Stimulated activated naive CD8-positive, alpha-beta T cell treated with anti-CD3 and anti-CD28 coated beads, Interleukin-15, amount 100 ng/mL, for 72 hours (primary cell): ENCODE measurements at regions not wholly inside any gene's neighbourhood (a gene's known extent, or its start where the extent isn't known, plus 50 kb on each side); places are given as distances from the start of the nearest gene placed in this dataset.

Source experiments
- ATAC-seq: fragments of 150-1000 bp; cut with Tn5 transposase; 2 replicates; pipeline ENCODE4 v1.10.0; 2021; ENCODE audit warnings: mild to moderate bottlenecking, moderate library complexity
- DNase-seq, 2 donors: peaks; one replicate each; pipeline ENCODE4 v3.0.0; 2021 to 2022
- H3K27ac Mint-ChIP-seq, 2 donors: one replicate each; pipeline ENCODE4 v1.8.0; 2022; ENCODE audit warnings: mild to moderate bottlenecking in 2 of 2, mixed read lengths in 2 of 2, moderate library complexity in 2 of 2
- H3K27me3 Mint-ChIP-seq: one replicate; pipeline ENCODE4 v1.8.0; 2022; ENCODE audit warnings: mixed read lengths
- H3K4me1 Mint-ChIP-seq: one replicate; pipeline ENCODE4 v1.8.0; 2022; ENCODE audit warnings: mild to moderate bottlenecking, mixed read lengths
- H3K4me3 Mint-ChIP-seq, 2 donors: one replicate each; pipeline ENCODE4 v1.8.0; 2022; ENCODE audit warnings: mild to moderate bottlenecking in 2 of 2, mixed read lengths in 2 of 2, moderate library complexity in 1 of 2
- H3K9me3 Mint-ChIP-seq, 2 donors: one replicate each; pipeline ENCODE4 v1.8.0; 2022; ENCODE audit warnings: mixed read lengths in 2 of 2

DNA sequence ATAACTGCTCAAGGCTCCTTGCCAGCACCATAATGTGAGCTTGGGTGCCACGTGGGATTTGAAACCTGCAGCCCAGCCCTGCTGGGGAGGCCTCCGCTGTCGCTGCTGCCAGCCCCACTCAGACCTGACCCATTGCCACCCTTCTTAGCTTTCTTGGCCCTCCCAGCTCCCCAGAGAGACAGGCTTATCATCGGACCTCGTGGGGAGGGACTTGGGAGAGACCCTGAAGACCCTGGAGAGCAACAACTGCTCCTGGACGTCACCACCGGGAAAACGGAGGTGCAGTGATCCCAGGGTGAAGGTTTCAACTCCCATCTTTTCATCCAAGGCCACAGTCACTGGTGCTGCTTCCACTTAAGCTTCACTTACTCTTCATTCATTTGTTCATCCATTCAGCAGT, 596.1 kb downstream of the PTPRU start:
- ATAC-seq, result no peak
- peaks cover 12% of the 10 kb centered on the region for H3K27me3 Mint-ChIP-seq
- no peak for DNase-seq
- H3K27ac Mint-ChIP-seq, result no peak overlapping the region
- H3K9me3 Mint-ChIP-seq, result no peaks in the 10 kb centered on the region
- H3K4me1 Mint-ChIP-seq, result no peaks in the 10 kb centered on the region
- H3K4me3 Mint-ChIP-seq, result no peak overlapping the region

DNA sequence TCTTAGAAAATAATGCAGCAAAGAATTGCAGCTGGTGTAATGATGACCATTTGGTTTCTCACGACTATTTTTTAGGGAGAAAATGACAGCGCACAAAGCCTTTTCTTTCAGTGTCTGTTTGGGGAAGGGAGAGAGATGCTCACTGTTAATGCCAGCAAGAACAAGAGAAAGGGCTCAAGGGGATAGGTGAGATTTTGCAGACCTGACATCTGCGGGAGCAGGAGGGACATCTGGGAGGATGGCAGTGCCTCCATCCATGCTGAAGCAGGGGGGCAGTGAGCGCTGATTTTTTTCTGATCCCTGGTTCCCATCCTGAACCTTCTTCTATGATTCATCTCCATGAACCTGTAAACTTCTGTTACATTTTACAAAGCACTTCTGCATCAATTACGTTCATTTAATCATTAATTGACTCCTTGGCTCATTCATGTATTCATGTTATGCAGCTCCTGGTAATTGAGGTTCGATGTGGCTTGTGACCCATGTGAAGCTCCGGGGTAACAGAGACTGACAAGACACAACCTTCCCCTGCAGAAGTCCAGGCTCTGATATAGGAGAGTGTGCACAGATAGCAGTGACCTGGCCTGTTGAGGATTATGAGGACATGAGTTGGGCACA, 595.3 kb downstream of the PTPRU start:
- DNase-seq, result no peak
- no peak overlapping the region for H3K4me3 Mint-ChIP-seq
- H3K9me3 Mint-ChIP-seq, result no peaks in the 10 kb centered on the region
- H3K4me1 Mint-ChIP-seq, result no peaks in the 10 kb centered on the region
- peaks cover 16% of the 10 kb centered on the region for H3K27me3 Mint-ChIP-seq
- no peak overlapping the region for H3K27ac Mint-ChIP-seq
- no peak for ATAC-seq

DNA sequence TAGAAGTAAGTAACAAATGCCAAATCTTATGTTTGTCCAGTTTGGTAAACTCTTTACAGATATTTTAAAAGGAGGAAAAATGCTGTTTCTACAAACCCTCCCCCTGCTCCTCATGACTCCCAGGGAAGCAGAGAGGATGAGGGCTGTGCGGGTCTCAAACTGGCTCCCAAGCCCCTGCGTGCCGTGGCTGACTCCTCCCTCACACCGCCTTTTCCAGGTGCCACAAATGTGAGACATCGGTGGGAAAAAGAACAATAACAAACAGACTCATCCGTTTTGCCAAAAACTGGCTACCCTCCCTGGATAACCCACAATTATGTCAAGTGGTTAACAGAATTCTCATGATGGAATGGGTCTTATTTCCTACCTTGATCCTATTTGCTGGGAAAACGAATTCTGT, 594.6 kb downstream of the PTPRU start:
- H3K27ac Mint-ChIP-seq, result no peak overlapping the region
- H3K4me1 Mint-ChIP-seq, result no peaks in the 10 kb centered on the region
- no peak overlapping the region for H3K4me3 Mint-ChIP-seq
- ATAC-seq (no peak), DNase-seq (no peak)
- no peaks in the 10 kb centered on the region for H3K9me3 Mint-ChIP-seq
- H3K27me3 Mint-ChIP-seq, result peaks cover 16% of the 10 kb centered on the region

GRCh38 chr1:29830383-29830782, 594.1 kb downstream of the PTPRU start:
- H3K27me3 Mint-ChIP-seq, result peaks cover 16% of the 10 kb centered on the region
- no peak for ATAC-seq

DNA sequence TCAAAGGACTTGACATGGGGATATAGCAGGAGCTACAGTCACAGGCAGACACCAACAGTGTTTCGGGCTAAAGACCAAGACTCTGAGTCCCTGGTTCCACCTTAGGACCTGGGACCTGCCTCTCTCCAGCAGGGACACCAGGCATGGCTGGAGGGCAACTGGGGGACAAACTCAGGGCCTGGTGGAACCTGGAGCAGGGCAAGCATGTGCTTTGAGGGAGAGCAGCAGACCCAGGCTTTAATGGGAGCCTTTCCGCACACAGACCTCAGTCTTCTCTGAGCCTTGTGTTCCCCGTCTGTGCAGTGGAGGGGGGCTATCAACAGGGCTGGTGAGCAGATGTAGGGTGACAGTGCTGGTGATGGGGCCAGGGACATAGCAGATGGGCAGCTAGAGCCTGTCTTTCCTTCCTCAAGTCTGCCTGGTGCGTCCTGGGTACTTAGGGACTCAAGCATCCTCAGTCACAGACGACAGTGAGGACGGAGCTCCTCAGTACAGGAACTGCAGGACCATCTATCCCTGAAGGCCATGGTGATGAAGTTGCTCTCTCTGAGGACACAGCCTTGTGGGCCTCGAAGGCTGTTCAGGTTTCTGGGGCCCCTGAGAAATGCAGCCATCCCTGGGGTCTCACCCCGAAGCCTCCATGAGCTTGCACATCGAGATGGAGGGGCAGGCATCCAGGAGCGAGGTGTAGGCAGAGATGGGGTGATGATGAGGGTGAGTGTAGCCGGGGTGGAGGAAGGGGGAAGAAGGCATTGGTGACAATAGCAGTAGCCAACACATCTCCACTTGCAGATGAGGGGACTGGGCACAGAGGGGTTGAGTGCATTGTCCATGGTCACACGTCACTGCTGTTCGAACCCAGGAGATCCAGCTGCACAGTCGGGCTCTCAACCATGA, 593.4 kb downstream of the PTPRU start:
- DNase-seq, result no peak
- Mint-ChIP-seq H3K4me3 (no peak overlapping the region), H3K27ac (no peak overlapping the region), H3K4me1 (no peaks in the 10 kb centered on the region), H3K9me3 (no peaks in the 10 kb centered on the region), H3K27me3 (peaks cover 16% of the 10 kb centered on the region)
- ATAC-seq, result no peak

More at GRCh38 chr1:29830383-29830782, 594.1 kb downstream of the PTPRU start:
- Mint-ChIP-seq H3K4me3 (no peak overlapping the region), H3K27ac (no peak overlapping the region), H3K9me3 (no peaks in the 10 kb centered on the region), H3K4me1 (no peaks in the 10 kb centered on the region)
- no peak for DNase-seq

DNA sequence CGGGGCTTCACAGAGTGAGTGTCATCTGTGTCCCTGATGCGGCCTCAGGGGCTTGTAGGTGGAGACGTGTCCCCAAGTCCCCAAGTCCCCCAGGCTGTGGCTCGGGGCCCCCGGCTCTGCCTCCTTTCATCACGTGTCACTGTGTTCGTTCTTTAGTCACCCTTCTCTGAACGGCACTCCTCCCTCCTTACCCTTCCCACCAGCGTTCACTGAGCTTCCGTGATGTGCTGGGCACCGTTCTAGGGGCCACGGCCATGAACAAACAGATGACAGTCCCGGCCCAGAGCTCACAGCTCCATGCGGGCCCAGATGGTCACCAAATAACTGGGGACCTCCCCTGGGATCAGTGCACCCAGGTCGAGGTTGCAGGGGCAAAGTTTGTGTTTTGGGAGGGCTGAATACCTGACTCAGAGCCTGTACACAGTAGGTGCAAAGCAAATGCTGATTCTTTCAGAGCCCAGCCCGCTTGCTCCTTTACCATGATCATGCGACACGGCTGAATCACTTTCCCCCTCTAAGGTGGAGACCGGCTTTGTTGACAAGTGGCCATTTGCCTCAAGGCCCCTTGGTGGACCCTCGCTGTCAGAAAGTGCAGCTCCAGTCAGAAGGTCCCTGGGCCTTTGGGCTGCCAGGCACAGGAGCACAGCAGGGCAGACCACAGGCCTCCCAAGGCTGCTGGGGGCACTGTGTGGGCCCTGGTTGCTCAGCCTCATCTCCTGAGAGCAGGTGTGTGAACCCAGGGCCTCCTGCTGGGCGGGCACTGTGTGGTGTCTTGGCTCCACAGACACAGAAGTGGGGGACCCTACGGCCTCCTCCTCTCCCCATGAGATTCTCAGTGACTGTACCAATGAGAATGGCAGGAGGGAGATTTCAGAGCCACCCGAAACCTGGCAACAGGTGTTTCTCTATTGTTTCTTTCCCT, 592.5 kb downstream of the PTPRU start:
- H3K9me3 Mint-ChIP-seq, result no peaks in the 10 kb centered on the region
- DNase-seq (no peak), ATAC-seq (no peak)
- H3K27ac Mint-ChIP-seq, result no peak overlapping the region
- no peaks in the 10 kb centered on the region for H3K4me1 Mint-ChIP-seq
- H3K27me3 Mint-ChIP-seq, result peaks cover 16% of the 10 kb centered on the region
- no peak overlapping the region for H3K4me3 Mint-ChIP-seq

DNA sequence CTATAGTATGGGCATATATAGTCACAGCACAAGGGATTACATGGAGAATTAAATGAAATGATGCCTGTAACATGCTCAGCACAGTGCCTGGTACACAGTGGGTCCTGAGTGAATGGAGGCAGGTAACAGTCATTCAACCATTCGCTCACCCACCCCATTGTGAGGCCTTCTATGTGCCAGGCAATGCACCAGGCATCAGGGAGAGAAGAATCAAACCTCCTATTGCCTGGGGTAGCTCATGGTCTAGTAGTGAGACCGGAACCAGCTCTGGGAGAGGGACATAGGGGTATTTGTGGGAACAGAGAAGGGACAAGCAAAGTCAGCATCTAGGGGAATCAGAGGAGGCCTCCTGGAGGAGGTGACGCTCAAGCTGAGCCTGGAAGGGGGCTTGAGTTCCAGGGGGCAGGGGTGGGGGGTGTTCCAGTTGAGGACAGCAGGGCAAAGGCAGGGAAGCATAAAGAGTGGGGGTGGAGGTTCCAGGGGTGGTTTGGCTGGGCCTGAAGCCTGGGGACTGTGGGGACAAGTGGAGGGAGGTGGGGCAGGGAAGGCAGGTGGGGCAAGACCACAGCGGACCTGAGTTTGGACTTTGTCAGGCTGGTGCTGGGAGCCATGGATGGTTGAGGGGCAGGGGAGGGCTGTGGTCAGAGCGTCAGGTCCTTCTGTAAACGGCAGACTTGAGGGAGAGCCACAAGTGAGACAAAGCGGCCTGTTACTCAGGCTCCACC, 591.6 kb downstream of the PTPRU start:
- ATAC-seq (no peak), DNase-seq (no peak)
- Mint-ChIP-seq H3K27ac (no peak overlapping the region), H3K9me3 (no peaks in the 10 kb centered on the region), H3K4me1 (no peaks in the 10 kb centered on the region), H3K4me3 (no peak overlapping the region), H3K27me3 (peaks cover 16% of the 10 kb centered on the region)

- Mint-ChIP-seq H3K4me3 (no peak overlapping the region), H3K9me3 (no peaks in the 10 kb centered on the region), H3K27me3 (peaks cover 16% of the 10 kb centered on the region), H3K4me1 (no peaks in the 10 kb centered on the region), H3K27ac (no peak overlapping the region)
- no peak for DNase-seq
- ATAC-seq, result no peak
Observed at GRCh38 chr1:29827237-29827750, 591.0 kb downstream of the PTPRU start.

DNA sequence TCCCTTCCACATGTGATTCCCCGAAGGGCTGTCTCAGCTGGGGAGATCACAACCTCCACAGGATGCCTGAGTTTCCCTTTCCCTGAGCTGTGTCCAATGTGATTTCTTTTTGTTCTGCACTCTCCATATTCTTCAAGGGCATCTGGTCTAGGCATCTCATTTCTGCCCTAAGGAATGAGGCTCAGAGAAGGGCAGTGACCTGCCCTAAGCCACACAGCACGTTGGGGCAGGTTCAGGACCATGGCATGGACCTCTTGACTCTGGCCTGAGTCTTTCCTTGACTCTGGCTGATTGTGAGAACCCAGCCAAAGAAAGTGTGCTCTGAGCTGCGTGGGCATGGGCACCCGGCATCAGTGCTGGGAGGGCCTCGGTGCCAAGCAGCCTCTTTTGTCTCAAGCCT, 590.3 kb downstream of the PTPRU start:
- Mint-ChIP-seq H3K27me3 (peaks cover 16% of the 10 kb centered on the region), H3K4me1 (no peaks in the 10 kb centered on the region), H3K27ac (no peak overlapping the region), H3K9me3 (no peaks in the 10 kb centered on the region), H3K4me3 (no peak overlapping the region)
- DNase-seq (no peak), ATAC-seq (no peak)

DNA sequence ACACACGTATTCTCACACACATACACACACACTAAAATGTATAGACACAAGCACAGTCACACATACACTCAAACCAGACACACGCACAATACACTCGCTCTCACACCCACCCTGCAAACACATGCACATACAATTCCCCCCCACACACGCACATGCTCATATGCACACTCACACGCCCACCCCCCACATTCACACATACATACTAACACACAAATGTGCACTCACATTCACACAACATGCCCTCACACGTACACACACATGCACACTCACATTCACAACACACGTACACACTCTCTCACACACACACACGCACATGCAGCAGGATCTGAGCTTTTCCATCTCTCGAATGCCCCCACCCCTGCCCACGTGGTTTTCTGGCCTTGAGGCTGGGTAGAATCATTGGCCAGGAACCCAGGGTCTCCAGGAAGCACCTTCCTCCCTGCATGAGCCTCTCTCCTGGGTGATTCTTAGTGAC, 589.7 kb downstream of the PTPRU start:
- ATAC-seq (no peak), DNase-seq (no peak)
- peaks cover 23% of the 10 kb centered on the region for H3K27me3 Mint-ChIP-seq
- H3K27ac Mint-ChIP-seq, result no peak overlapping the region
- H3K9me3 Mint-ChIP-seq, result no peaks in the 10 kb centered on the region
- H3K4me3 Mint-ChIP-seq, result no peak overlapping the region
- H3K4me1 Mint-ChIP-seq, result no peaks in the 10 kb centered on the region

DNA sequence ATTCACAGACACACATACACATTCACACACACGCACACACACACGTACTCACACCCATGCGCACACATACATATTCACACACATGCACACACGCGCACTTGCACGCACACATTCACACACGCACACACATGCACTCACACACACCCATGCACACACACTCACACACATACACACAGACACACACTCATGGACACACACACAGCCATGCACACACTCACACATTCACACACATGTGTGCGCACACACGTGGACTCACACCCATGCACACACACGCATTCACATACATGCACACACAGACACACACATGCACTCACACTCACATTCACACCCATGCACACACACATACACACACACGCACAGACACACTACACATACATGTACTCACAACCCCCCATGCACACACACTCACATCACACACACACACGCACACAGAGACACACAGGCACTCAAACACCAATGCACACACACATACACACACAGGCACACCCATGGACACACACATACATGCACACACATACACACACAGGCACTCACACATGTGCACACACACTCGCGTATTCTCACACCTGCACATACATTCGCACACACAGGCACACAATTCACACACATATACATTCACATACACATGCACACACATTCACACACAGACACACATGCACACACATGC, 589.1 kb downstream of the PTPRU start:
- Mint-ChIP-seq H3K4me3 (no peak overlapping the region), H3K27me3 (peaks cover 27% of the 10 kb centered on the region), H3K4me1 (no peaks in the 10 kb centered on the region), H3K27ac (no peak overlapping the region), H3K9me3 (no peaks in the 10 kb centered on the region)
- DNase-seq (no peak), ATAC-seq (no peak)

DNA sequence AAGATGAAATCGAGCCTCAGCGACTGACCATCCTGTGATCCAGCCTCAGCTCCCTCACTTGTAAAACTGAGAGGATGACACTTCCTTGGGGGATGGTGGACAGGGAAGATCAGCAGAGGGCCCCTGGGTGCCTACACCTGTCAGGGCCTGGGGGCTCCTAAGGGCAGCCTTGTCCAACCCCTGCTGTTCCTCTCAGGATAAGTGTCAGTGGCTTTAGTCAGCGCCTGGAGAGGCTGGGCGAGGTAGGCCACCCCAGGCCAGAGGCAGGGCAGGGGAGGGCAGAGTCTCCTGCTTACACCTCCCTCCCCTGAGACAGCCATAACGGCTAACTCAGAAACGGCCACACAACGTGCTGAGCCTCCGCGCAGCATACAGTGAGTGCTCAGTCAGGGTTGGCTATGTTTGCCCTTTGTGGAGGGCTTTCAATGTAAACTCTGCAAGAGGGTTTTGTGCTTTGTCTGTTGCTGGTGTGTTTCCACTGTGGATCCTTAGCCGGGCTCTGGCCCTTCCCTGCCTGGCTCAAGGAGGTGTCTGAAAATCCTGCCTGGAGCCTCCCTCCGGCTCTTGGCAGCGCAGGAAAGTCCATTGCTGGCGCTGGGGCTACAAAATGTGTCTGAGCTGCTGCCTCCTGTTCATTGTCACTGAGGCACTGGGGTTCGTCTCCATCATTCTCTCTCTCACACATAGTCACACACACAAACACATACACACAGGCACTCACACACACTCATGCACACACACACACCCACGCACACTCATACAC, 588.4 kb downstream of the PTPRU start:
- H3K9me3 Mint-ChIP-seq, result no peaks in the 10 kb centered on the region
- ATAC-seq, result no peak
- no peak overlapping the region for H3K4me3 Mint-ChIP-seq
- peaks cover 28% of the 10 kb centered on the region for H3K27me3 Mint-ChIP-seq
- DNase-seq, result no peak
- no peaks in the 10 kb centered on the region for H3K4me1 Mint-ChIP-seq
- no peak overlapping the region for H3K27ac Mint-ChIP-seq

GRCh38 chr1:29824025-29824424, 587.7 kb downstream of the PTPRU start:
- no peak overlapping the region for H3K4me3 Mint-ChIP-seq
- no peak overlapping the region for H3K27ac Mint-ChIP-seq
- peaks cover 35% of the 10 kb centered on the region for H3K27me3 Mint-ChIP-seq
- H3K4me1 Mint-ChIP-seq, result no peaks in the 10 kb centered on the region
- DNase-seq (no peak), ATAC-seq (no peak)
- H3K9me3 Mint-ChIP-seq, result no peaks in the 10 kb centered on the region

- DNase-seq (no peak), ATAC-seq (no peak)
- Mint-ChIP-seq H3K4me1 (no peaks in the 10 kb centered on the region), H3K27me3 (peaks cover 38% of the 10 kb centered on the region), H3K9me3 (no peaks in the 10 kb centered on the region), H3K4me3 (no peak overlapping the region), H3K27ac (no peak overlapping the region)
Observed at GRCh38 chr1:29823561-29823960, 587.2 kb downstream of the PTPRU start.
